ENCODE measurements at regions not wholly inside any gene's neighbourhood (a gene's known extent, or its start where the extent isn't known, plus 50 kb on each side); places are given as distances from the start of the nearest gene placed in this dataset.
"Not testable (repeated sequence)": the region's sequence is repeated elsewhere in the genome, so short reads cannot be mapped to it uniquely, and the experiment has no call there.

DNA sequence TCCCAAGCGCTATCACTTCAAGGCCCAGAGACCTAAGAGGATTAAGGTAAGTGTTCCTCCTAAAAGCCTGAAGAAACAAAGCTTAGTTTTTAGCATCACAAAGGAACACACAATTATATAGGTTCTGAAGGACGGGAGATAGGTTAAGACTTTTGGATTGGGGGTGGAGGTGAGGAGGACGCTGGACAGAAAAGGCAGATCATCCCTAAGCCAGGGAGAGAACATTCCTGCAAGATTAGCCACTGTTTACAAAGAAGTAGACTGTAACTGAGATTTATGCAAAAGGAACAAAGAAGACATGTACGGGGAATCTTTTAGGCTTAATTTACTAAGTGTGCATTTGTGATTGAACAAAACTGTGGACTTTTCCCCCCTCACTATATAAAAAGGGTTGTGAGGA lies 184.1 kb upstream of the IRX5 start:
- DNase-seq (ENCODE audit: low read depth), result no peak
- no peak overlapping the region for H3K4me3 ChIP-seq (ENCODE audit: low read depth, low read length)

DNA sequence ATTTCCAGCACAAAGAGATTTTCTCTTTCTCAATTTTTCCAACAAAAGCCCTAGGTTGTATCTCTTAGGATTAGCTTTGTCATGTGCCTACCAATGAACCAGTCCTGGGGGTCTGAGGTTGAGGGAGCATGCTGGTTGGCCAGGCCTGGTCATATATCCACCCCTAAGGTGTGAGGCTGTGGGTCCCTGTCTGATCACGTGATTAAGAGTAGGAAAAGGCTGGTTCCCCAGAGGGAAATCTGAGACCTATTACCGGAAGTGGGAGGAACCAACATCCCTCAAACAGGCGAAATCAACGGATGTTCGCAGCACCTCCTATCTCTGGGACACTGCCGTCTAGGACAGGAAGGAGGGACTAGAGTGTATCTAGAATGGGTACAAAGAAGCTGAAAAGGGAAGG lies 185.7 kb upstream of the IRX5 start:
- no peak for DNase-seq (ENCODE audit: low read depth)
- H3K4me3 ChIP-seq (ENCODE audit: low read depth, low read length), result no peak overlapping the region

DNA sequence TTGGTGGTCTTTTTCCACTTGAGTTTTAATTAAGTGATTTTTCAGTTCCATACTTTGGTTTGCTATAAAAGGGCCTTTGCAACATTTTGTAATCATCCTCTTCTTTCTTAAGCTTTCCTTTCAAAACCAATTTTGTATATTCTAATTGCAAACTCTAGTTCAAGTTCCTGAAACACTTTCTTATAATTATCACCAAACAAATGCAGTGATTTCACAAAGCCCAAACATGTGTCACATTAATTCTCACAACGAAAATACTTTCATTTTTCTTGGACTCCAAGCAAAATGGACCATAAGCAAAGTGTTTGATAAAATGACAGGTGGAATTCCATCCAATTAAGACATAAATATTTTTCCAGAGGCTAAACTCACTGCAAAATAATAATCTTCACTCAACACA lies 188.2 kb upstream of the IRX5 start:
- no peak overlapping the region for H3K4me3 ChIP-seq (ENCODE audit: low read depth, low read length)
- no peak for DNase-seq (ENCODE audit: low read depth)

DNA sequence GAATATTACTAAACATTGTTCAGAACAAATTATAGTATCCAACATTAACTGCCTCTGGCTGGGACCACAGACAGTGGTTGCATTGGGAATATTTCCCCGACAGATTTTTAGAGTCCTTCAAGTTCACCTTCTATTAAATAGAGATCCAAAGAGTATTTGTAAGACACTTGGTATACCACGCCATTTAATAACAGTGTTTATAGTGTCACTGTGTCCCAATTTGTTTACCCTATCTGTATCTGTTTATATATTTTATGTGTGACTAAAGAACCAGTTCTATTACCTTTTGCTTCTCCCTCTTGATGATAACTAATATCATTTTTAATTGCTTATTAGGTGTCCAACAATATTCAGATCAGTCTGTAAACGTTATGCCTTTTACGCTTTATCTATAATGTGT lies 191.3 kb upstream of the IRX5 start:
- DNase-seq (ENCODE audit: low read depth), result no peak
- no peak overlapping the region for H3K4me3 ChIP-seq (ENCODE audit: low read depth, low read length)

DNA sequence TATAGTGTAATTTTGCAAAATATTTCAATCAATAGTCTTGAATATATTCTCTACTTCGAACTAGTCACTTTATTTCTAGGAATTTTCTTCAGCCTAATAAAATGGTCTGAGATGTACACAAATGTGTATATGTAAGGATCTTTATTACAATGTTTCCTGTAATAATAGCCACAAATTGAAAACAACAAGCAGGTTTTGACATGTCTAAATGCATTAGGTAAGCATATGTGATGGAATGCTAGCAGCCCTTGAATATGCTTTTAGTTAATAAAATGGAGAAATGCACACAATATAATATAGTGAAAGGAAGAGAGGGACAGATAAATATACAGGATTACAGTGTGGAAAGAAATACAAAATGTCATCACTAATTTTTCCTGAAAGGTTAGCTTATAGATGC lies 196.5 kb upstream of the IRX5 start:
- H3K4me3 ChIP-seq (ENCODE audit: low read depth, low read length), result no peak overlapping the region
- no peak for DNase-seq (ENCODE audit: low read depth)

DNA sequence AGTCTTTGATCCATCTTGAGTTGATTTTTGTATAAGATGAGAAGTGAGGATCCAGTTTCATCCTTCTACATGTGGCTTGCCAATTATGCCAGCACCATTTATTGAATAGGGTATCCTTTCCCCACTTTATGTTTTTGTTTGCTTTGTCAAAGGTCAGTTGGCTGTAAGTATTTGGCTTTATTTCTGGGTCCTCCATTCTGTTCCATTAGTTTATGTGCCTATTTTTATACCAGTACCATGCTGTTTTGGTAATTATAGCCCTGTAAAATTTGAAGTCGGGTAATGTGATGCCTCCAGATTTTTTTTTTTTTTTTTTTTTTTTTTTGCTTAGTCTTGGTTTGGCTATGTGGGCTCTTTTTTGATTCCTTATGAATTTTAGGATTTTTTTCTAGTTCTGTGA lies 203.0 kb upstream of the IRX5 start:
- not testable (repeated sequence) for DNase-seq (ENCODE audit: low read depth); H3K4me3 ChIP-seq (ENCODE audit: low read depth, low read length)

DNA sequence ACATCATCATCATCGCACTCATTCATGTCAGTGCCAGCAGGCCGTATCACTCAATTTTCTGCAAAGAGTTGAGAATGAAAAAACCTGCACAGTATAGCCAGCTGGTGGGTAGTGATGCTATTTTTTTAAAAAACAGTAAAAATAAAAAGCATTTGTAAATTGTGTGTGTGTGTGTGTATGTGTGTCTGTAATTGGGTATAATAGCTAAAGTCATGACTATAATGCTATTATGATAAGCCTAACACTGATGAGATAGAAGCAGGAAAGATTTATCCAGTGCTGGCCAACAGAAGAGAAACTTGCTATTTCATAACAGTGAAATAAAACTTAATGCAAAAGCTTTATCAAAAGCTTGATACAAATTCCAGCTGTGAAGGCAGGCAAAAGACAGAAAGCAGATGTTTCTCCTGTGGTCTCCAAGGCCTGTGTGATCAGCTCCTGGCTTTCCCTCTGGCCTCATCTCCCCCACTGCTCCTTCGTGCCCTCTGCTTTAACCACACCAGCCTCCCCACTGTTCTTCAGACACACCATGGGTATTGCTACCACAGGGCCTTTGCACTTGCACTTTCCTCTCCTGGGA lies 206.2 kb upstream of the IRX5 start:
- H3K4me3 ChIP-seq (ENCODE audit: low read depth, low read length), result no peak overlapping the region
- no peak for DNase-seq (ENCODE audit: low read depth)

DNA sequence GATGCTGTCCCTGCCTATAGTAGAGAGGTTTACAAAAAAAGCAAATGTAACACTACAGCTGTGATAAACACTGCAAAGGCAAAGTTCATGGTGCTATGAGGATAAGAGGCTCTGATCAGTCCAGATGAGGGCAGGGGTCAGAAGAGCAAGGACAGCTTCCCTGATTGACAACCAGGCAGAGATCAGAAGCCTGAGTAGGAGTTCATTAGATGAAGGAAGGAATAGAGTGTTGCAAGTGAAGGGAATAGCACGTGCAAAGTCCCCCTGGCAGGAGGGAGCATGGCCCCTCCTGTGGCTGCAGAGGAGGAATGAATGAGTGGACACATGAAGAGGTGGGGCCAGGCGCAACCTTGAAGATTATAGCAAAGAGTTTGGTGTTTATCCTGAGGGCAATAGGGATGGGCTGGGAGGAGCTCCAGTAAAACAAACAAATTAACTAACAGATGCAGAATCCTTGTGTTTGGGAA lies 208.4 kb upstream of the IRX5 start:
- DNase-seq (ENCODE audit: low read depth), result no peak
- no peak overlapping the region for H3K4me3 ChIP-seq (ENCODE audit: low read depth, low read length)

DNA sequence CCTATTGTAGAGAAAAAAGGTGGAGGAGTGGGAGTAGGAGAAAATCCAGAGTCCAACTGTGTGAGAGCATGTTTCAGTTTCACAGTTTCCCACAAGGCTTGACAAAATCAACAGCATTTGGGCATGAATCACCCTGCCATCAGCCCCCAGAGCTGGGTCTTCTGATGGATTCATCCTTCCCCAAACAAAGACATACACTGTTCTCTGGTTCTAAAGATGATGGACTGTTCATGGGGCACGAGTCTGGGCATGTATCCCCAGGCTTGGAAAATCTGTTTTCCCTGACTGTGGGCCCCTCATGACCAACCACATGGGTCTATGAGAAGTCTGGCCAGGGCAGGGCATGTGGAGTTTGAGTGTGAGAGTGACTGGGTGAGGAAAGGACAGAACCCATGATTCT lies 210.4 kb upstream of the IRX5 start:
- DNase-seq (ENCODE audit: low read depth), result no peak
- H3K4me3 ChIP-seq (ENCODE audit: low read depth, low read length), result no peak overlapping the region

DNA sequence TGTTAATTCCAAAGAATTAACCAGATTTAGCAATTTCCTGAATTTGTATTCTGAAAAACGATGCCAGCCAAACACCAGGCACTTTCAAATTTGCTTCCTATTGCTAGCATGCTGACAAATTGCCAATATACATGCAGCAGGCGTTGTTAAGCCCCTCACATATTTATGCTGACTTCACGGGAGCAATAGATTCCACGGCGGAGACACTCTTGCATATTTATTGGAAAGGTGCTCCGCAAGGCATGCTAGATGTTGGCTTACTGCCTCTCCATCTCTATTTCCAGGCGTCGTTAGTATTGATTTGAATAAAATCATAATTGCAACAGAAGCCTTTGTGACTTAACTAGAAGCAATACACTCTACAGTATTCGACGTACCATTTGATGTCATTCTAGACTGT lies 211.0 kb upstream of the IRX5 start:
- H3K4me3 ChIP-seq (ENCODE audit: low read depth, low read length), result no peak overlapping the region
- no peak for DNase-seq (ENCODE audit: low read depth)

DNA sequence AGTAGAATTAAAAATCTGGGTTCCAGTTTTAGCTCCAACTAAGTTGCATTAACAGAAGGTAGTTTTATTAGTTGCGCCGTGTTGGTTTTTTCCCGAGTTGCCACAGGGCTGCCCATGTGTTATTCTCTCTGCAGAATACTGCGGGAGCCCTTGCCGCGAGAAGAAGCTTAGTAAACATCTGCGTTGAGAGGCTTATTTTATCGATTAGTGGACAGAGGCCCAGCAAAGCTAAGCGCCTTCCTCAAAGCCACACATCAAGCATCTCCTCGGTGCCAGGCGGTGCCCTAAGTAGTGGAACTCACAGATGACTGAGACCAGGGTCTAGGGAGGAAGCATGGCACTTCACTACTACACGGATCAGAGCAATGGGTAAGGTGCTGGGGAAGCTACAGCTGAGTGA lies 212.3 kb upstream of the IRX5 start:
- H3K4me3 ChIP-seq (ENCODE audit: low read depth, low read length), result no peak overlapping the region
- no peak for DNase-seq (ENCODE audit: low read depth)

DNA sequence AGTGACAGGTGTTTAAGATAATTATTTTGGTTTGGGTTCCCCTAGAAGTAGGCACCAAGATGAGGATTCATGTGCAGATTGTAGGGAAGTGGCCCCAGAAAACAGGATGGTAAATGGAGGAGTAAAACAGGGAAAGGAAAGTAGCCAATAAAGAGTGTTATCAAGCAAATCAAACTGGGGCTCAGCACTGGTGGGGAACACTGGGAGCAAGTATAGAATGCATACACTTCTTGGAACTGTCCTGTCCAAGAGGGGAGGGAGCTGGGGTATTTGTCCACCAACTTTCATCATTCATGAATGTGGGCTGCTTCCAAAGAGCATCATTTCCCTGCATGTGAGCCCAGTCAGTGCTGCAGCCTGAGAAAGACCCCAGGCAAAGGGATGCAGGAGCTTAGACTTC lies 215.7 kb upstream of the IRX5 start:
- DNase-seq (ENCODE audit: low read depth), result no peak
- H3K4me3 ChIP-seq (ENCODE audit: low read depth, low read length), result no peak overlapping the region

DNA sequence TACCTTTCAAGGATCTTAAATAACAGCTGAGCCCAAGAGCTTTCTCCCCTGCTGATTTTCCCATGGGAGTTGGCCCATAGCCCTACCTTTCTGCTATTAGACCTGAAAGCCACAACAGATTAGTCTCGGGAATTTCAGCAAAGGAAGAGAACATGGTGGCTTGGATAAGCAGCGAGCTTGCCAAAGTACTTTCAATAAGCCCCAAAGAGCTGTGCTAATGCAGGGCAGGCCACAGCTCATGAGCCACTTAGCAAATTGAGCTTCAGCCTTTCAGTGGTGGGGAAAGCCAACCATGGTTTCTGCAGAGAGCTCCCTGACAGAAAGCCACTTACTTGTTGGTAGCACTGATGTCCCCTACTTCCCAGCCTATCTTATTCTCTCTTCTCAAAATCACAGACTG lies 217.8 kb upstream of the IRX5 start:
- no peak overlapping the region for H3K4me3 ChIP-seq (ENCODE audit: low read depth, low read length)
- DNase-seq (ENCODE audit: low read depth), result no peak

DNA sequence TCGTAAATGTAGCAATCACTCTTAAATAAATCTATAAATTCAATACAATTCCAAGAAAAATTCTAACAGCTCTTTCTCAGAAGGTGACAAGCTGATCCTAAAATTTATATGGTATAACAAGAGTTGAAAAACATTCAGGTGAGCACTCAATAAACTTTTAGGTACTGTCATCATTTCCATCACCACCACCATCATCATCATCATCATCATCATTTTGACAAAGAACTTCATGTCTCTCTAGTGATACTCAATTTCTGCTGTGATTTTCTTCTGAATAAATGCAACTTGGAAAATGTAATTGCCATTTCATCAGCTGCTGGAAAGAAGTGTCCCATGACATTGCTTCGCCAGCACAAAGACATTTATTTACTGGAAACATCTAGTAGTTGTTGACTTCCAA lies 222.9 kb upstream of the IRX5 start:
- DNase-seq (ENCODE audit: low read depth), result no peak
- no peak overlapping the region for H3K4me3 ChIP-seq (ENCODE audit: low read depth, low read length)

DNA sequence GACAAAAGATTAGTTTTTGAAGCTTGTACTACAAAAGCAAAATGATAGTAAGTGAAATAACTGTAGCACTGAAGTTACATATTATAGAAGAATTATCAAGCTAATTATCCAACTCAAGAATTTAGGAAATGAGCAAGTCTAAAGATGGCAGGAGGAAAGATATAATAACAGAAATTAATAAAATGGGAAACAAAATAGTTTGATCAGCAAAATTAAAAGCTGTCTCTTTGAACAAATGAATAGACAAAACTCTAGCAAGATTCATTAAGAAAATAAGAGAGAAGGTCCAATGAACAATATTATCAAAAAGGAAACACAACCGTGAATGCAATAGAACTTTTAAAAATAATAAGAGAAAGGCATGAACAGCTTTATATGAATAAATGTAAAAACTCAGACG lies 224.3 kb upstream of the IRX5 start:
- no peak overlapping the region for H3K4me3 ChIP-seq (ENCODE audit: low read depth, low read length)
- DNase-seq (ENCODE audit: low read depth), result no peak

DNA sequence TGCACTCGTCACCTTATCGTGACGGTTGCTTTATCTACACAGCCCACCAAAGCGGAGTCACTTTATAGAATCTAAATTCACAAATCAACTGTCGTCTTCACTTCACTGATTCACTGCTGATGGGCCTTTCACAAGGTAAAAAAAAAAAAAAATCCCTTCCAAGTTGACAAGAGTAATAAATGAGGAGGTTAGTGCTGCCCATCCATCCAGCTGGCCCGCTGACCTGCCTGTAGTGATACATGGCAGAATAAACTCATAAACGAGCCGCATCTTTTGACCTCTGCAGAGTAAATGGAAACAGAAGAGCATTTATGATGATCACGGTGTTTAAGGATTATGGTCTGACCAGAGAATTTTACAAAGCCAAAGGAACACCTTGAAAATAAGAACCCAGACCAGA lies 227.3 kb upstream of the IRX5 start:
- no peak for DNase-seq (ENCODE audit: low read depth)
- no peak overlapping the region for H3K4me3 ChIP-seq (ENCODE audit: low read depth, low read length)

DNA sequence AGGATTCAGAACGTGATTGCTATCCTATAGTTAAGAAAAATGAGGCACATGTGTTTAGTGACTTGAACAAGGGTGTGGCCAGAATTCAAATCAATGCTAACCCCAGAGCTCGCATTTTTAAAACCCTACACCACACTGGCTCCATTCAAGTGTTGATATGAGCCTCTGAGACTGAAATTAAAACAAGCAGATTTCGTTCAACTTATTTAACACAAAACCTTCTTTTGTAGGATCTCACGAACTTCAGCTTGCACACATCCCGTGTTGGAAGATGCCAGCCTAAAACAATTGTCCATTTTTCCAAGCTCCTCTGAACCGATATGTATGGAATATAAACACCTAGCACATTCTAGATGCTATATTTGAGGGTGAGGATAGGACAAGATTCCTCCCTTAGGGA lies 231.0 kb upstream of the IRX5 start:
- DNase-seq (ENCODE audit: low read depth), result no peak

DNA sequence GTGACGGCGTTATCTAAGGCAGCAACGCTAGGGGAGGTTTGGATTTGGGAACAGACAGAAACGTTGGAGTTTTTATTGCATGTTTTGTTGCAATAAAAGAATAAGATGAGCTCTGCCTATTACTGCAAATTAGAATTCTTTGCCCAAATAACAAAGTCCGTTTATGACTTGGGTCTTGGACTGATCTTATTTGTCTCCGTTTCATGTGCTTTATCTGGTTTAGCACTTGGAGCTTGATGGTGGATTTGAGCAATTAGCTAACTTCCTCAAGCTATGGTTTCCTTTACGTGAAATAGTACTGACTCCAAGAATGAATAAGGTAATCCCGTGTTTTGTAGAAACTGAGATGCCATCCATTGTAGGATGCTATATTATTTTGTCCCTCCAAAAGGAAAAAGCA lies 233.0 kb upstream of the IRX5 start:
- H3K4me3 ChIP-seq (ENCODE audit: low read depth, low read length), result no peak overlapping the region
- DNase-seq (ENCODE audit: low read depth), result no peak

More for the DNA sequence above, 231.0 kb upstream of the IRX5 start:
- H3K4me3 ChIP-seq (ENCODE audit: low read depth, low read length), result no peak overlapping the region

DNA sequence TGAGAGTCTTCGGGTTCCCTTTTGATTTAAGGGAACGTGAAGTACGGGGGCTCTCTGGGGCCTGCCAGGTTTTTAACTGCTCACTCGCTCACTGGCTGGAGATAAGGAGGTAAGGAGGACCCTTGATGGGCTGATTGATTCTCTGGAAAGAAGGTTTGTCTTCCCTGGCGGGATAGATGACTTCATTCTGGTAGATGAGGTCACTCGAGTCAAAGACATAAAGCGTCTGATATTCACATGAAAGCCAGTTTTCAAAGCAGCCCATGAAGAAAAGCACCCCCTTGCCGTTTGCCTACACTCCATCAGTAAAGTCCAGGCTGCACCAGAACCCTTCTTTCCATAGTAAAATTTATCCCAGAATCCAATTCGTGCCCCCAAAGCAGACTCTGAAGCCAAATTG lies 233.7 kb upstream of the IRX5 start:
- H3K4me3 ChIP-seq (ENCODE audit: low read depth, low read length), result no peak overlapping the region

DNA sequence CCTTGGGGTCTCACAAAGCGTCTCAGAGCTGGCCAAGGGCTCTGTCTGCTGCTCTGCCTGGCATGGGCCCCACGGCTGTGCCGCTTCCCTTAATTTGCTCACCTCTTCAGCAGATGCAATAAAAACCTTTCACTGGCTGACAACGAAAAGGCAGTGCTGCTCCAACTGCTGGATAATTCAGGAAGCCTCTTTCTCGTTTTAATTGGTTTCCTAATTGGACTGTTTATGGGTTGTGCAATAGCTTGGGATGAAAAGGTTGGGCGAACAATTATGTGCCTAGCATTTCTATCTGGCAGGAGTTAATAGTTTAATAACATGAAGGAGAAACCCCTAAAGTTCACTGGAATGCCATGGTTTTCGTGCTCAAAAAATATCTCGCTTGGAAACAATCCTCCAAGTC lies 234.1 kb upstream of the IRX5 start:
- no peak for DNase-seq (ENCODE audit: low read depth)

More for the DNA sequence above, 233.7 kb upstream of the IRX5 start:
- no peak for DNase-seq (ENCODE audit: low read depth)

DNA sequence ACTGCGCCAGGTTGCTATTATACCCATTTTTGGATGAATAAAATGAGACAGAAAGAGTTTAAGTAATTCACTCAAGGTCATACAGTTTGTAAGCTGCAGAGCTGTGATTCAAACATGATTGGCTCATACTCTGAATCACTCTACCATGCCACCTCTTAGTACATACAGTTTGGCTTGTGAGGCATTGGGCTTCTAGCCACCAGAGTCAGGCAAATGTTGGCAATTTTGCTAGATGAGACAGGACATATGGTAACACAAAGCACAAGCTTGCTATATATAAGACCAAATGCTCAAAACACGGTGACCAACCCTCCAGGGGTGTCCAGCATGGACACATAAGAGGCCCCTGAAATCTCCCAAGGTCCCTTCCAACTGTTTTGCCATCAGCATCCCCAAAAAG lies 236.0 kb upstream of the IRX5 start:
- H3K4me3 ChIP-seq (ENCODE audit: low read depth, low read length), result no peak overlapping the region
- DNase-seq (ENCODE audit: low read depth), result no peak

More for the DNA sequence above, 234.1 kb upstream of the IRX5 start:
- no peak overlapping the region for H3K4me3 ChIP-seq (ENCODE audit: low read depth, low read length)

DNA sequence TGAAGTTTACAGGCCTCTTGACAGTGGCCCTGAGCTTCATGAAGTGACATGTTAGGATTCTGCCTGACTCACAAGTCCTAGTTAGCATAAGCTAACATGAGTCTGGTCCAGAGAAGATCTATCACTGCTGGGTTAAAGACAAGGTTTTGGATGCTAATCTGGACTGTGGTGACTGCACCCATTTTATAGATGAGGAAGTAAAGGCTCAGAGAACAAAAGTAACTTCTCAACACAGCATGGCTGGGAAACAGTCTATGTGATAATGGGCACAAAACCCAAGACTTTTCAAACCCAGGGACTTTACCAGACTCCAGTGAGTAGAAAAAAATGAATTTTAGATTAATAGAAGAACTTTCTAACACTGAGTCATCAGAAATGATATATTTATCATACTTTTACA lies 236.8 kb upstream of the IRX5 start:
- no peak for DNase-seq (ENCODE audit: low read depth)

More for the DNA sequence above, 236.8 kb upstream of the IRX5 start:
- H3K4me3 ChIP-seq (ENCODE audit: low read depth, low read length), result no peak overlapping the region

Measured in skeletal muscle cell (primary cell).